SK-N-SH (cell line): ENCODE measurements at regions not wholly inside any gene's neighbourhood (a gene's known extent, or its start where the extent isn't known, plus 50 kb on each side); places are given as distances from the start of the nearest gene placed in this dataset.

Experiments used
- CTCF ChIA-PET: fragments of 300-600, 350-600 bp; formaldehyde crosslinking; extraction: SDS; loops from one replicate; lab custom pipeline; 2021; lab: Yijun Ruan, JAX
- POLR2A ChIA-PET: fragments of 350-600 bp; sonication (Branson Sonifier 250); formaldehyde crosslinking; extraction: SDS; loops from one replicate; lab custom pipeline; 2020; ENCODE audit warnings: antibody characterized with exemption, inconsistent platforms; lab: Yijun Ruan, JAX
- DNase-seq: peaks from one replicate; pipeline ENCODE4 v3.0.0; 2012
- H2AFZ ChIP-seq: fragments of 200-600 bp; sonication (generic); 2 replicates; pipeline ENCODE4 v1.8.1; 2016; ENCODE audit warnings: antibody characterized with exemption, mild to moderate bottlenecking, low read depth
- H3F3A ChIP-seq: fragments of 200-600 bp; sonication (generic); replicated peaks from 2 replicates; pipeline ENCODE3; 2016; ENCODE audit warnings: antibody characterized with exemption, mild to moderate bottlenecking; ENCODE audit not compliant: insufficient read depth
- H3K27ac ChIP-seq, 2 experiments: fragments of 200-500 bp in 1 of 2; fragments of 200-600 bp in 1 of 2; sonication (Bioruptor generic) in 1 of 2; sonication (generic), shearing (Covaris generic) in 1 of 2; 2 replicates each; pipeline versions ENCODE4 v1.5.1 to v1.6.1; 2014 to 2016; ENCODE audit warnings: low read depth in 2 of 2, inconsistent platforms in 1 of 2, low read length in 1 of 2, mild to moderate bottlenecking in 1 of 2, mixed read lengths in 1 of 2
- H3K27me3 ChIP-seq: fragments of 200-600 bp; sonication (generic), shearing (Covaris generic); 2 replicates; pipeline ENCODE4 v1.6.1; 2016; ENCODE audit warnings: mixed run types; ENCODE audit not compliant: insufficient read depth
- H3K36me3 ChIP-seq, 2 experiments: fragments of 200-500 bp in 1 of 2; fragments of 200-600 bp in 1 of 2; sonication (Bioruptor generic) in 1 of 2; sonication (generic) in 1 of 2; replicated peaks in 1 of 2; 2 replicates each; pipeline versions ENCODE3 to v1.5.1; 2014 to 2016; ENCODE audit warnings: low read length in 1 of 2, mild to moderate bottlenecking in 1 of 2; ENCODE audit not compliant: insufficient read depth in 2 of 2, control insufficient read depth in 1 of 2
- H3K4me1 ChIP-seq, 2 experiments: fragments of 200-500 bp in 1 of 2; fragments of 200-600 bp in 1 of 2; sonication (Bioruptor generic) in 1 of 2; sonication (generic), shearing (Covaris generic) in 1 of 2; 2 replicates each; pipeline versions ENCODE4 v1.5.1 to v1.6.1; 2014 to 2016; ENCODE audit warnings: low read depth in 1 of 2, low read length in 1 of 2, mixed run types in 1 of 2; ENCODE audit not compliant: insufficient read depth in 2 of 2, control insufficient read depth in 1 of 2
- H3K4me2 ChIP-seq: fragments of 200-600 bp; sonication (generic), shearing (Covaris generic); 2 replicates; pipeline ENCODE4 v1.6.1; 2017; ENCODE audit warnings: mixed run types
- H3K4me3 ChIP-seq, 2 experiments: fragments of 200-500 bp in 1 of 2; fragments of 200-600 bp in 1 of 2; sonication (Bioruptor generic) in 1 of 2; sonication (generic), shearing (Covaris generic) in 1 of 2; 2 replicates each; pipeline versions ENCODE4 v1.5.1 to v1.8.1; 2014 to 2016; ENCODE audit warnings: low read depth in 2 of 2, inconsistent platforms in 1 of 2, low read length in 1 of 2, mild to moderate bottlenecking in 1 of 2, mixed read lengths in 1 of 2, moderate library complexity in 1 of 2
- H3K79me2 ChIP-seq: fragments of 200-600 bp; sonication (generic); 2 replicates; pipeline ENCODE4 v1.8.1; 2017; ENCODE audit warnings: mild to moderate bottlenecking; ENCODE audit not compliant: insufficient read depth
- H3K9ac ChIP-seq: fragments of 200-600 bp; sonication (generic); 2 replicates; pipeline ENCODE4 v1.6.1; 2017; ENCODE audit warnings: mixed run types
- H3K9me2 ChIP-seq: fragments of 200-600 bp; sonication (generic); 2 replicates; pipeline ENCODE4 v1.6.1; 2017; ENCODE audit warnings: mixed run types
- H3K9me3 ChIP-seq: fragments of 200-600 bp; sonication (generic); 2 replicates; pipeline ENCODE4 v1.6.1; 2017; ENCODE audit warnings: mixed run types, mild to moderate bottlenecking, moderate library complexity
- H4K20me1 ChIP-seq: fragments of 200-600 bp; sonication (generic); 2 replicates; pipeline ENCODE4 v1.6.1; 2017; ENCODE audit warnings: mild to moderate bottlenecking, mixed run types; ENCODE audit not compliant: insufficient read depth
- CHD2 ChIP-seq: fragments of 150-350 bp; IDR thresholded peaks from 2 replicates; pipeline ENCODE4 v1.6.1; 2018; ENCODE audit warnings: low read length; ENCODE audit not compliant: partially characterized antibody
- EP300 ChIP-seq, 2 experiments: IDR thresholded peaks; 2 replicates each; pipeline versions ENCODE4 v1.4.0 to v1.6.1; 2012; ENCODE audit warnings: borderline replicate concordance in 1 of 2, low read depth in 1 of 2, low read length in 1 of 2
- FOXJ3 ChIP-seq: sonication (generic); formaldehyde crosslinking; IDR thresholded peaks from 2 replicates; pipeline ENCODE4 v1.5.1; 2020; ENCODE audit warnings: mild to moderate bottlenecking, missing genetic modification reagents
- FOXM1 ChIP-seq: IDR thresholded peaks from 2 replicates; pipeline ENCODE4 v1.4.0; 2012; ENCODE audit warnings: low read depth, mild to moderate bottlenecking
- GATA2 ChIP-seq: sonication (generic); formaldehyde crosslinking; IDR thresholded peaks from 2 replicates; pipeline ENCODE4 v1.5.0; 2020; ENCODE audit warnings: mild to moderate bottlenecking, missing genetic modification reagents
- NFIC ChIP-seq: IDR thresholded peaks from 2 replicates; pipeline ENCODE4 v1.4.0; 2012; ENCODE audit warnings: borderline replicate concordance
- NRF1 ChIP-seq: IDR thresholded peaks from 2 replicates; pipeline ENCODE4 v1.6.1; 2012; ENCODE audit warnings: low read depth, mild to moderate bottlenecking, low read length
- RAD21 ChIP-seq: IDR thresholded peaks from 2 replicates; pipeline ENCODE4 v1.6.1; 2012; ENCODE audit warnings: mild to moderate bottlenecking, low read length
- RCOR1 ChIP-seq: fragments of 150-350 bp; IDR thresholded peaks from 2 replicates; pipeline ENCODE4 v1.6.1; 2017; ENCODE audit warnings: antibody characterized with exemption, low read length
- RFX5 ChIP-seq: IDR thresholded peaks from 2 replicates; pipeline ENCODE4 v1.6.1; 2012; ENCODE audit warnings: mild to moderate bottlenecking, improper control_type of control experiment, low read length
- SIN3A ChIP-seq: IDR thresholded peaks from 2 replicates; pipeline ENCODE4 v1.6.1; 2012; ENCODE audit warnings: low read depth, mild to moderate bottlenecking, low read length, moderate library complexity, borderline replicate concordance
- TAF1 ChIP-seq: IDR thresholded peaks from 2 replicates; pipeline ENCODE4 v1.6.1; 2012; ENCODE audit warnings: low read depth, mild to moderate bottlenecking, low read length, moderate library complexity, borderline replicate concordance
- YY1 ChIP-seq: IDR thresholded peaks from 2 replicates; pipeline ENCODE4 v1.4.0; 2012; ENCODE audit warnings: low read depth, mild to moderate bottlenecking
- WGBS: methylation state at CpG from one replicate; pipeline ENCODE4 v1.1.6; 2017; ENCODE audit warnings: low lambda C conversion rate; 5-methylcytosine and 5-hydroxymethylcytosine counted together
- TF ChIP-seq, protein P1 (sequence below): IDR thresholded peaks from 2 replicates; pipeline ENCODE4 v1.4.0; 2012; ENCODE audit warnings: low read depth
- TF ChIP-seq, protein P2 (sequence below): fragments of 200-600 bp; sonication (generic); IDR thresholded peaks from 2 replicates; pipeline ENCODE4 v1.6.1; 2017; ENCODE audit warnings: antibody characterized with exemption, mild to moderate bottlenecking, moderate library complexity
- TF ChIP-seq, protein P3 (sequence below): IDR thresholded peaks from 2 replicates; pipeline ENCODE4 v1.6.1; 2012; ENCODE audit warnings: mild to moderate bottlenecking, low read depth, low read length, moderate library complexity
- TF ChIP-seq, protein P4 (sequence below): fragments of 150-350 bp; IDR thresholded peaks from 2 replicates; pipeline ENCODE4 v1.6.1; 2016; ENCODE audit warnings: mild to moderate bottlenecking, low read depth, low read length
- TF ChIP-seq, protein P5 (sequence below): IDR thresholded peaks from 2 replicates; pipeline ENCODE4 v1.4.0; 2012; ENCODE audit warnings: low read depth, borderline replicate concordance
- TF ChIP-seq, protein P6 (sequence below): IDR thresholded peaks from 2 replicates; pipeline ENCODE4; 2012

DNA sequence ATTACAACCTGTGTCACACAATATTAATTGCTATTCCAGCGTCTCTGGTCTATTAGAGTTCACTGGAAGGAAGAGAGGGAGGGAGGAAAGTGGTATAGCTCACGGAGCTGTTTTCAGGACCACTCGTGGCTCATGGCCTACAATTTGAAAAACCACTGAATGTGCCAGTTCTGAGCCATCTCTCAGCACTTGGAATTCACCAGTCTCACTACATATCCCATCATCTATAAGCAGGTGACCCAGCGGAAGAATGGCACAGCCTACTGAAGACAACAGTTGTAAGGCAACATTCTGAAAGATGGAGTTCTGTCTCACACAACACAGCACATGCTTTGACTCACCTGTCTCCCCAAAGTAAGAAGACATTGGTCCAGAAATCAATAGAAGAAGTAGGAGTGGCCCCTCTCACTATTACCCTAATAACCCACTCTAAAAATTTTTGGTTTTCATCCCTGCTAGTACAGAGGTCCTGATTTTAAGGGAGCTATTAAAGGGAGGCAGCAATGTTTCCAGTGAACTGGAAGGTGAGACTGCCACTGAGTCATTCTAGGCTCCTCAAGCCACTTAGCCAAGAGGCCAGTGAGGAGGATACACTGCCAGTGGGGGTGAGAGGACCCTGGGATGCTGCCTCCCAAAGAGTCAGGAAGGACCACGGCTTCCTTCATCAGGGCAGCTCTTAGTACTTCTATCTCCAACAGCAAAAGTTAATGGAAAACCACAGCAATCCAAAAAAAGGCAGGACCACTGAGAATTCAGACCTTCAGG lies 50.0 kb upstream of the DOCK9 start:
- Histone ChIP-seq H2AFZ (no peak overlapping the region), H3K4me2 (no peak overlapping the region), H3K27me3 (no peaks in the 10 kb centered on the region), H3K9me2 (no peaks in the 10 kb centered on the region), H3K79me2 (no peaks in the 10 kb centered on the region), H3K4me3 (no peak overlapping the region), H4K20me1 (no peaks in the 10 kb centered on the region), H3K27ac (no peak overlapping the region), H3K9me3 (no peaks in the 10 kb centered on the region), H3F3A (peaks cover 6% of the 10 kb centered on the region), H3K36me3 (no peaks in the 10 kb centered on the region), H3K4me1 (no peaks in the 10 kb centered on the region; a peak in 1 of 4 replicates), H3K9ac (no peak overlapping the region)
- CTCF ChIA-PET, result interaction anchor here (0.7 to 1.1 kb wide), 2 partner anchors 16 to 185 kb away, joined by 3 read pairs; no protein-coding TSS in a partner anchor
- DNase-seq, result no peak
- POLR2A ChIA-PET, result no interaction called here
- TF ChIP-seq, protein P1, sequence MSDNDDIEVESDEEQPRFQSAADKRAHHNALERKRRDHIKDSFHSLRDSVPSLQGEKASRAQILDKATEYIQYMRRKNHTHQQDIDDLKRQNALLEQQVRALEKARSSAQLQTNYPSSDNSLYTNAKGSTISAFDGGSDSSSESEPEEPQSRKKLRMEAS, result no peak
- TF ChIP-seq, protein P2, sequence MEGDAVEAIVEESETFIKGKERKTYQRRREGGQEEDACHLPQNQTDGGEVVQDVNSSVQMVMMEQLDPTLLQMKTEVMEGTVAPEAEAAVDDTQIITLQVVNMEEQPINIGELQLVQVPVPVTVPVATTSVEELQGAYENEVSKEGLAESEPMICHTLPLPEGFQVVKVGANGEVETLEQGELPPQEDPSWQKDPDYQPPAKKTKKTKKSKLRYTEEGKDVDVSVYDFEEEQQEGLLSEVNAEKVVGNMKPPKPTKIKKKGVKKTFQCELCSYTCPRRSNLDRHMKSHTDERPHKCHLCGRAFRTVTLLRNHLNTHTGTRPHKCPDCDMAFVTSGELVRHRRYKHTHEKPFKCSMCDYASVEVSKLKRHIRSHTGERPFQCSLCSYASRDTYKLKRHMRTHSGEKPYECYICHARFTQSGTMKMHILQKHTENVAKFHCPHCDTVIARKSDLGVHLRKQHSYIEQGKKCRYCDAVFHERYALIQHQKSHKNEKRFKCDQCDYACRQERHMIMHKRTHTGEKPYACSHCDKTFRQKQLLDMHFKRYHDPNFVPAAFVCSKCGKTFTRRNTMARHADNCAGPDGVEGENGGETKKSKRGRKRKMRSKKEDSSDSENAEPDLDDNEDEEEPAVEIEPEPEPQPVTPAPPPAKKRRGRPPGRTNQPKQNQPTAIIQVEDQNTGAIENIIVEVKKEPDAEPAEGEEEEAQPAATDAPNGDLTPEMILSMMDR, result no peak
- no peak for TF ChIP-seq NFIC
- TF ChIP-seq, protein P3, sequence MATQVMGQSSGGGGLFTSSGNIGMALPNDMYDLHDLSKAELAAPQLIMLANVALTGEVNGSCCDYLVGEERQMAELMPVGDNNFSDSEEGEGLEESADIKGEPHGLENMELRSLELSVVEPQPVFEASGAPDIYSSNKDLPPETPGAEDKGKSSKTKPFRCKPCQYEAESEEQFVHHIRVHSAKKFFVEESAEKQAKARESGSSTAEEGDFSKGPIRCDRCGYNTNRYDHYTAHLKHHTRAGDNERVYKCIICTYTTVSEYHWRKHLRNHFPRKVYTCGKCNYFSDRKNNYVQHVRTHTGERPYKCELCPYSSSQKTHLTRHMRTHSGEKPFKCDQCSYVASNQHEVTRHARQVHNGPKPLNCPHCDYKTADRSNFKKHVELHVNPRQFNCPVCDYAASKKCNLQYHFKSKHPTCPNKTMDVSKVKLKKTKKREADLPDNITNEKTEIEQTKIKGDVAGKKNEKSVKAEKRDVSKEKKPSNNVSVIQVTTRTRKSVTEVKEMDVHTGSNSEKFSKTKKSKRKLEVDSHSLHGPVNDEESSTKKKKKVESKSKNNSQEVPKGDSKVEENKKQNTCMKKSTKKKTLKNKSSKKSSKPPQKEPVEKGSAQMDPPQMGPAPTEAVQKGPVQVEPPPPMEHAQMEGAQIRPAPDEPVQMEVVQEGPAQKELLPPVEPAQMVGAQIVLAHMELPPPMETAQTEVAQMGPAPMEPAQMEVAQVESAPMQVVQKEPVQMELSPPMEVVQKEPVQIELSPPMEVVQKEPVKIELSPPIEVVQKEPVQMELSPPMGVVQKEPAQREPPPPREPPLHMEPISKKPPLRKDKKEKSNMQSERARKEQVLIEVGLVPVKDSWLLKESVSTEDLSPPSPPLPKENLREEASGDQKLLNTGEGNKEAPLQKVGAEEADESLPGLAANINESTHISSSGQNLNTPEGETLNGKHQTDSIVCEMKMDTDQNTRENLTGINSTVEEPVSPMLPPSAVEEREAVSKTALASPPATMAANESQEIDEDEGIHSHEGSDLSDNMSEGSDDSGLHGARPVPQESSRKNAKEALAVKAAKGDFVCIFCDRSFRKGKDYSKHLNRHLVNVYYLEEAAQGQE, result no peak
- TF ChIP-seq GATA2 (CRISPR knock-in tag), result no peak
- TF ChIP-seq EP300 (IDR thresholded peaks at IDR 0.05; ENCODE audit: borderline replicate concordance in 1 of 2, low read depth in 1 of 2, low read length in 1 of 2), result no peak
- no peak for TF ChIP-seq RCOR1
- TF ChIP-seq RAD21, result no peak
- no peak for TF ChIP-seq YY1
- no peak for TF ChIP-seq TAF1
- TF ChIP-seq RFX5, result no peak
- TF ChIP-seq NRF1, result no peak
- TF ChIP-seq CHD2, result no peak
- TF ChIP-seq, protein P4, sequence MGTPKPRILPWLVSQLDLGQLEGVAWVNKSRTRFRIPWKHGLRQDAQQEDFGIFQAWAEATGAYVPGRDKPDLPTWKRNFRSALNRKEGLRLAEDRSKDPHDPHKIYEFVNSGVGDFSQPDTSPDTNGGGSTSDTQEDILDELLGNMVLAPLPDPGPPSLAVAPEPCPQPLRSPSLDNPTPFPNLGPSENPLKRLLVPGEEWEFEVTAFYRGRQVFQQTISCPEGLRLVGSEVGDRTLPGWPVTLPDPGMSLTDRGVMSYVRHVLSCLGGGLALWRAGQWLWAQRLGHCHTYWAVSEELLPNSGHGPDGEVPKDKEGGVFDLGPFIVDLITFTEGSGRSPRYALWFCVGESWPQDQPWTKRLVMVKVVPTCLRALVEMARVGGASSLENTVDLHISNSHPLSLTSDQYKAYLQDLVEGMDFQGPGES, result no peak
- no peak for TF ChIP-seq FOXJ3 (CRISPR knock-in tag)
- TF ChIP-seq, protein P5, sequence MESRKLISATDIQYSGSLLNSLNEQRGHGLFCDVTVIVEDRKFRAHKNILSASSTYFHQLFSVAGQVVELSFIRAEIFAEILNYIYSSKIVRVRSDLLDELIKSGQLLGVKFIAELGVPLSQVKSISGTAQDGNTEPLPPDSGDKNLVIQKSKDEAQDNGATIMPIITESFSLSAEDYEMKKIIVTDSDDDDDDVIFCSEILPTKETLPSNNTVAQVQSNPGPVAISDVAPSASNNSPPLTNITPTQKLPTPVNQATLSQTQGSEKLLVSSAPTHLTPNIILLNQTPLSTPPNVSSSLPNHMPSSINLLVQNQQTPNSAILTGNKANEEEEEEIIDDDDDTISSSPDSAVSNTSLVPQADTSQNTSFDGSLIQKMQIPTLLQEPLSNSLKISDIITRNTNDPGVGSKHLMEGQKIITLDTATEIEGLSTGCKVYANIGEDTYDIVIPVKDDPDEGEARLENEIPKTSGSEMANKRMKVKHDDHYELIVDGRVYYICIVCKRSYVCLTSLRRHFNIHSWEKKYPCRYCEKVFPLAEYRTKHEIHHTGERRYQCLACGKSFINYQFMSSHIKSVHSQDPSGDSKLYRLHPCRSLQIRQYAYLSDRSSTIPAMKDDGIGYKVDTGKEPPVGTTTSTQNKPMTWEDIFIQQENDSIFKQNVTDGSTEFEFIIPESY, result no peak
- TF ChIP-seq FOXM1, result no peak
- no peak for TF ChIP-seq SIN3A
- TF ChIP-seq, protein P6, sequence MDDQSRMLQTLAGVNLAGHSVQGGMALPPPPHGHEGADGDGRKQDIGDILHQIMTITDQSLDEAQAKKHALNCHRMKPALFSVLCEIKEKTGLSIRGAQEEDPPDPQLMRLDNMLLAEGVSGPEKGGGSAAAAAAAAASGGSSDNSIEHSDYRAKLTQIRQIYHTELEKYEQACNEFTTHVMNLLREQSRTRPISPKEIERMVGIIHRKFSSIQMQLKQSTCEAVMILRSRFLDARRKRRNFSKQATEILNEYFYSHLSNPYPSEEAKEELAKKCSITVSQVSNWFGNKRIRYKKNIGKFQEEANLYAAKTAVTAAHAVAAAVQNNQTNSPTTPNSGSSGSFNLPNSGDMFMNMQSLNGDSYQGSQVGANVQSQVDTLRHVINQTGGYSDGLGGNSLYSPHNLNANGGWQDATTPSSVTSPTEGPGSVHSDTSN, result no peak
- WGBS, result 84% methylated on average over 5 of the region's 5 CpGs
